Astrocyte (in vitro differentiated cells and primary cell): ENCODE measurements at regions not wholly inside any gene's neighbourhood (a gene's known extent, or its start where the extent isn't known, plus 50 kb on each side); places are given as distances from the start of the nearest gene placed in this dataset.

Source experiments
- EZH2 ChIP-seq: IDR thresholded peaks from 2 replicates; pipeline ENCODE4 v1.6.1; 2012; ENCODE audit warnings: mild to moderate bottlenecking, low read length, inconsistent platforms; ENCODE audit not compliant: insufficient read depth
- TF ChIP-seq, protein P1 (sequence below): IDR thresholded peaks from 2 replicates; pipeline ENCODE4 v1.5.1; 2011; ENCODE audit warnings: low read depth, mild to moderate bottlenecking, inconsistent platforms, low read length, moderate library complexity; ENCODE audit not compliant: insufficient read depth

DNA sequence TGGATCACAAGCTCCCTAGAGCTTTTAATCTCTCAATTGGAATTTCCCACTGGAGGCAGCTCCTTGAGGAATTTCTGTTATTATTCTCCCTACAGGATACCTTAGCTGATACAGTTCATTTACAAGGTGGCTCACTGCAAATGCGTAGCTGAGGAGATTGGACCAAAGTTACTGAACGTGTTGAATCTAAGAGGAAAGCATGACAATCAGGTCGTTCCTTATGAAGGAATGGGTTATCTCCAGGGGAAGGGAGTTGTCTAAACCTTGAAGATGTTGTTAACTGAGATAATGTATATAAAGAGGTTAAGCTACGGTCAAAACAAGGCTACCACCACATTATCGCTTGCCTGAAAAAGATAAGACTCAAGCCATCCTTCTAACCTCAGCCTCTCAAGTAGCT lies 105.8 kb upstream of the TBX3 start:
- TF ChIP-seq, protein P1, sequence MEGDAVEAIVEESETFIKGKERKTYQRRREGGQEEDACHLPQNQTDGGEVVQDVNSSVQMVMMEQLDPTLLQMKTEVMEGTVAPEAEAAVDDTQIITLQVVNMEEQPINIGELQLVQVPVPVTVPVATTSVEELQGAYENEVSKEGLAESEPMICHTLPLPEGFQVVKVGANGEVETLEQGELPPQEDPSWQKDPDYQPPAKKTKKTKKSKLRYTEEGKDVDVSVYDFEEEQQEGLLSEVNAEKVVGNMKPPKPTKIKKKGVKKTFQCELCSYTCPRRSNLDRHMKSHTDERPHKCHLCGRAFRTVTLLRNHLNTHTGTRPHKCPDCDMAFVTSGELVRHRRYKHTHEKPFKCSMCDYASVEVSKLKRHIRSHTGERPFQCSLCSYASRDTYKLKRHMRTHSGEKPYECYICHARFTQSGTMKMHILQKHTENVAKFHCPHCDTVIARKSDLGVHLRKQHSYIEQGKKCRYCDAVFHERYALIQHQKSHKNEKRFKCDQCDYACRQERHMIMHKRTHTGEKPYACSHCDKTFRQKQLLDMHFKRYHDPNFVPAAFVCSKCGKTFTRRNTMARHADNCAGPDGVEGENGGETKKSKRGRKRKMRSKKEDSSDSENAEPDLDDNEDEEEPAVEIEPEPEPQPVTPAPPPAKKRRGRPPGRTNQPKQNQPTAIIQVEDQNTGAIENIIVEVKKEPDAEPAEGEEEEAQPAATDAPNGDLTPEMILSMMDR: no peak
- TF ChIP-seq EZH2: no peak
